H1 (cell line): ENCODE measurements at regions not wholly inside any gene's neighbourhood (a gene's known extent, or its start where the extent isn't known, plus 50 kb on each side); places are given as distances from the start of the nearest gene placed in this dataset.

Source experiments
- CTBP2 ChIP-seq: IDR thresholded peaks from 2 replicates; pipeline ENCODE4 v1.7.0; 2011; ENCODE audit warnings: borderline replicate concordance, mild to moderate bottlenecking, moderate library complexity, mixed read lengths, low read length; ENCODE audit not compliant: insufficient read depth, insufficient read length
- SP4 ChIP-seq: IDR thresholded peaks from 2 replicates; pipeline ENCODE4 v1.6.1; 2012; ENCODE audit warnings: low read length, inconsistent platforms
- SRF ChIP-seq: IDR thresholded peaks from 2 replicates; pipeline ENCODE4 v1.6.1; 2011; ENCODE audit warnings: mild to moderate bottlenecking, low read depth, low read length, moderate library complexity
- TAF1 ChIP-seq: IDR thresholded peaks from 2 replicates; pipeline ENCODE4 v1.6.1; 2011; ENCODE audit warnings: mild to moderate bottlenecking, low read depth, low read length

- no peak for TF ChIP-seq TAF1
- no peak for TF ChIP-seq SRF
- TF ChIP-seq CTBP2, result no peak
- no peak for TF ChIP-seq SP4
Observed at GRCh38 chr4:62909238-62909637, 1500.0 kb downstream of the TECRL start (continued).
